HEK293 (cell line): ENCODE measurements at regions not wholly inside any gene's neighbourhood (a gene's known extent, or its start where the extent isn't known, plus 50 kb on each side); places are given as distances from the start of the nearest gene placed in this dataset.

Source experiments
- EGR2 ChIP-seq: fragments of 450-650 bp; formaldehyde crosslinking; IDR thresholded peaks from 2 replicates; pipeline ENCODE4 v1.5.1; 2016; ENCODE audit warnings: low read depth, missing biosample characterization, missing genetic modification characterization
- FEZF1 ChIP-seq: fragments of 450-650 bp; formaldehyde crosslinking; IDR thresholded peaks from 2 replicates; pipeline ENCODE4 v1.5.1; 2016; ENCODE audit warnings: missing biosample characterization, missing genetic modification characterization
- SP7 ChIP-seq: fragments of 450-650 bp; formaldehyde crosslinking; IDR thresholded peaks from 2 replicates; pipeline ENCODE4 v1.5.1; 2016; ENCODE audit warnings: missing biosample characterization, missing genetic modification characterization
- ZBTB48 ChIP-seq: fragments of 450-650 bp; formaldehyde crosslinking; IDR thresholded peaks from 2 replicates; pipeline ENCODE4 v1.5.1; 2016; ENCODE audit warnings: missing biosample characterization, missing genetic modification characterization
- ZEB2 ChIP-seq: fragments of 450-650 bp; formaldehyde crosslinking; IDR thresholded peaks from 2 replicates; pipeline ENCODE4 v1.5.1; 2016; ENCODE audit warnings: missing biosample characterization, missing genetic modification characterization
- ZNF24 ChIP-seq: fragments of 450-650 bp; formaldehyde crosslinking; IDR thresholded peaks from 2 replicates; pipeline ENCODE4 v1.5.1; 2016; ENCODE audit warnings: missing biosample characterization, missing genetic modification characterization
- ZNF335 ChIP-seq: fragments of 450-650 bp; formaldehyde crosslinking; conservative IDR thresholded peaks from 2 replicates; pipeline ENCODE4 v1.5.1; 2016; ENCODE audit warnings: missing biosample characterization, missing genetic modification characterization
- ZNF366 ChIP-seq: fragments of 450-650 bp; formaldehyde crosslinking; conservative IDR thresholded peaks from 2 replicates; pipeline ENCODE4 v1.5.1; 2016; ENCODE audit warnings: missing biosample characterization, missing genetic modification characterization
- ZNF404 ChIP-seq: fragments of 450-650 bp; formaldehyde crosslinking; IDR thresholded peaks from 2 replicates; pipeline ENCODE4 v1.5.1; 2017; ENCODE audit warnings: missing biosample characterization, missing genetic modification characterization
- ZNF426 ChIP-seq: fragments of 450-650 bp; formaldehyde crosslinking; IDR thresholded peaks from 2 replicates; pipeline ENCODE4 v1.5.1; 2017; ENCODE audit warnings: missing biosample characterization, missing genetic modification characterization, mild to moderate bottlenecking, inconsistent platforms, moderate library complexity
- ZNF629 ChIP-seq: fragments of 450-650 bp; formaldehyde crosslinking; IDR thresholded peaks from 2 replicates; pipeline ENCODE4 v1.5.1; 2017; ENCODE audit warnings: missing biosample characterization, missing genetic modification characterization
- ZNF677 ChIP-seq: fragments of 450-650 bp; IDR thresholded peaks from 2 replicates; pipeline ENCODE4 v1.5.0; 2018; ENCODE audit warnings: missing biosample characterization, mild to moderate bottlenecking, missing genetic modification characterization, moderate library complexity
- ZNF76 ChIP-seq: fragments of 450-650 bp; formaldehyde crosslinking; IDR thresholded peaks from 2 replicates; pipeline ENCODE4; 2016; ENCODE audit warnings: low read depth, missing biosample characterization, missing genetic modification characterization, borderline replicate concordance
- ZNF830 ChIP-seq: fragments of 450-650 bp; IDR thresholded peaks from 2 replicates; pipeline ENCODE4 v1.5.0; 2018; ENCODE audit warnings: missing biosample characterization, missing genetic modification characterization, low read depth, mild to moderate bottlenecking, moderate library complexity
- TF ChIP-seq, protein P1 (sequence below): fragments of 450-650 bp; formaldehyde crosslinking; IDR thresholded peaks from 2 replicates; pipeline ENCODE4 v1.5.1; 2016; ENCODE audit warnings: missing biosample characterization, missing genetic modification characterization, borderline replicate concordance
- TF ChIP-seq, protein P2 (sequence below): fragments of 450-650 bp; formaldehyde crosslinking; IDR thresholded peaks from 2 replicates; pipeline ENCODE4 v1.5.1; 2016; ENCODE audit warnings: missing biosample characterization, missing genetic modification characterization
- TF ChIP-seq, protein P3 (sequence below): fragments of 450-650 bp; IDR thresholded peaks from 2 replicates; pipeline ENCODE4 v1.5.1; 2018; ENCODE audit warnings: missing biosample characterization, mild to moderate bottlenecking, missing genetic modification characterization
- TF ChIP-seq, protein P4 (sequence below): fragments of 450-650 bp; formaldehyde crosslinking; IDR thresholded peaks from 2 replicates; pipeline ENCODE4 v1.5.1; 2016; ENCODE audit warnings: missing biosample characterization, missing genetic modification characterization, low read depth
- TF ChIP-seq, protein P5 (sequence below): fragments of 450-650 bp; formaldehyde crosslinking; optimal IDR thresholded peaks from 2 replicates; pipeline ENCODE3; 2016; ENCODE audit warnings: missing biosample characterization, mild to moderate bottlenecking, missing genetic modification characterization
- TF ChIP-seq, protein P6 (sequence below): fragments of 450-650 bp; formaldehyde crosslinking; conservative IDR thresholded peaks from 2 replicates; pipeline ENCODE4 v1.5.1; 2016; ENCODE audit warnings: low read depth, missing biosample characterization, missing genetic modification characterization
- TF ChIP-seq, protein P7 (sequence below): fragments of 450-650 bp; formaldehyde crosslinking; IDR thresholded peaks from 2 replicates; pipeline ENCODE4 v1.5.1; 2017; ENCODE audit warnings: missing biosample characterization, missing genetic modification characterization

DNA sequence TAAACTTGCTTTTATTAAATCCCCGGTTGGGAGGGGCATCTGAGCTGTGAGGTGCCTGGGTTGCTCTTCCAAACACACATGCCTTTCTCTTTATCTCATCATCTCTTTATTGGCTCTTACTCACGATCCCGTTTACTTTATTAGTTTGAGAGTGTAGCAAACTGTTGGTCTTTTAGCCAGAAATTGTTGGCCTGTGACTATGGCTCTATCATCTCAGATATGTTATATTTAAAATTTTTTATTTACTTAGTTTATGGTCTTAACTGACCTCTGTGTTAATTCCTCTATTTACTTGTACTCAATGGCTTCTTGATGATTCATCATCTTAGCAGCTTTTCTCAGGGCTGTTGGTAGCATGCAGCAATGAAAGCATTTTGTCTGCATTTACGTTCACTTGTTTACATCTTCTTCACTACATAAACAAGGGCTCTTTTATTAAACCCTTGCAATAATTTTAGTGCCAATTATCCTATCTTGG is 408.4 kb downstream of the HRH4 start (continued):
- TF ChIP-seq, protein P1, sequence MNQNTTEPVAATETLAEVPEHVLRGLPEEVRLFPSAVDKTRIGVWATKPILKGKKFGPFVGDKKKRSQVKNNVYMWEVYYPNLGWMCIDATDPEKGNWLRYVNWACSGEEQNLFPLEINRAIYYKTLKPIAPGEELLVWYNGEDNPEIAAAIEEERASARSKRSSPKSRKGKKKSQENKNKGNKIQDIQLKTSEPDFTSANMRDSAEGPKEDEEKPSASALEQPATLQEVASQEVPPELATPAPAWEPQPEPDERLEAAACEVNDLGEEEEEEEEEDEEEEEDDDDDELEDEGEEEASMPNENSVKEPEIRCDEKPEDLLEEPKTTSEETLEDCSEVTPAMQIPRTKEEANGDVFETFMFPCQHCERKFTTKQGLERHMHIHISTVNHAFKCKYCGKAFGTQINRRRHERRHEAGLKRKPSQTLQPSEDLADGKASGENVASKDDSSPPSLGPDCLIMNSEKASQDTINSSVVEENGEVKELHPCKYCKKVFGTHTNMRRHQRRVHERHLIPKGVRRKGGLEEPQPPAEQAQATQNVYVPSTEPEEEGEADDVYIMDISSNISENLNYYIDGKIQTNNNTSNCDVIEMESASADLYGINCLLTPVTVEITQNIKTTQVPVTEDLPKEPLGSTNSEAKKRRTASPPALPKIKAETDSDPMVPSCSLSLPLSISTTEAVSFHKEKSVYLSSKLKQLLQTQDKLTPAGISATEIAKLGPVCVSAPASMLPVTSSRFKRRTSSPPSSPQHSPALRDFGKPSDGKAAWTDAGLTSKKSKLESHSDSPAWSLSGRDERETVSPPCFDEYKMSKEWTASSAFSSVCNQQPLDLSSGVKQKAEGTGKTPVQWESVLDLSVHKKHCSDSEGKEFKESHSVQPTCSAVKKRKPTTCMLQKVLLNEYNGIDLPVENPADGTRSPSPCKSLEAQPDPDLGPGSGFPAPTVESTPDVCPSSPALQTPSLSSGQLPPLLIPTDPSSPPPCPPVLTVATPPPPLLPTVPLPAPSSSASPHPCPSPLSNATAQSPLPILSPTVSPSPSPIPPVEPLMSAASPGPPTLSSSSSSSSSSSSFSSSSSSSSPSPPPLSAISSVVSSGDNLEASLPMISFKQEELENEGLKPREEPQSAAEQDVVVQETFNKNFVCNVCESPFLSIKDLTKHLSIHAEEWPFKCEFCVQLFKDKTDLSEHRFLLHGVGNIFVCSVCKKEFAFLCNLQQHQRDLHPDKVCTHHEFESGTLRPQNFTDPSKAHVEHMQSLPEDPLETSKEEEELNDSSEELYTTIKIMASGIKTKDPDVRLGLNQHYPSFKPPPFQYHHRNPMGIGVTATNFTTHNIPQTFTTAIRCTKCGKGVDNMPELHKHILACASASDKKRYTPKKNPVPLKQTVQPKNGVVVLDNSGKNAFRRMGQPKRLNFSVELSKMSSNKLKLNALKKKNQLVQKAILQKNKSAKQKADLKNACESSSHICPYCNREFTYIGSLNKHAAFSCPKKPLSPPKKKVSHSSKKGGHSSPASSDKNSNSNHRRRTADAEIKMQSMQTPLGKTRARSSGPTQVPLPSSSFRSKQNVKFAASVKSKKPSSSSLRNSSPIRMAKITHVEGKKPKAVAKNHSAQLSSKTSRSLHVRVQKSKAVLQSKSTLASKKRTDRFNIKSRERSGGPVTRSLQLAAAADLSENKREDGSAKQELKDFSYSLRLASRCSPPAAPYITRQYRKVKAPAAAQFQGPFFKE = no peak
- TF ChIP-seq, protein P2, sequence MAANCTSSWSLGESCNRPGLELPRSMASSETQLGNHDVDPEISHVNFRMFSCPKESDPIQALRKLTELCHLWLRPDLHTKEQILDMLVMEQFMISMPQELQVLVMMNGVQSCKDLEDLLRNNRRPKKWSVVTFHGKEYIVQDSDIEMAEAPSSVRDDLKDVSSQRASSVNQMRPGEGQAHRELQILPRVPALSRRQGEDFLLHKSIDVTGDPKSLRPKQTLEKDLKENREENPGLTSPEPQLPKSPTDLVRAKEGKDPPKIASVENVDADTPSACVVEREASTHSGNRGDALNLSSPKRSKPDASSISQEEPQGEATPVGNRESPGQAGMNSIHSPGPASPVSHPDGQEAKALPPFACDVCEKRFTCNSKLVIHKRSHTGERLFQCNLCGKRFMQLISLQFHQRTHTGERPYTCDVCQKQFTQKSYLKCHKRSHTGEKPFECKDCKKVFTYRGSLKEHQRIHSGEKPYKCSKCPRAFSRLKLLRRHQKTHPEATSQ (tag by site-specific recombination) = no peak
- TF ChIP-seq, protein P3, sequence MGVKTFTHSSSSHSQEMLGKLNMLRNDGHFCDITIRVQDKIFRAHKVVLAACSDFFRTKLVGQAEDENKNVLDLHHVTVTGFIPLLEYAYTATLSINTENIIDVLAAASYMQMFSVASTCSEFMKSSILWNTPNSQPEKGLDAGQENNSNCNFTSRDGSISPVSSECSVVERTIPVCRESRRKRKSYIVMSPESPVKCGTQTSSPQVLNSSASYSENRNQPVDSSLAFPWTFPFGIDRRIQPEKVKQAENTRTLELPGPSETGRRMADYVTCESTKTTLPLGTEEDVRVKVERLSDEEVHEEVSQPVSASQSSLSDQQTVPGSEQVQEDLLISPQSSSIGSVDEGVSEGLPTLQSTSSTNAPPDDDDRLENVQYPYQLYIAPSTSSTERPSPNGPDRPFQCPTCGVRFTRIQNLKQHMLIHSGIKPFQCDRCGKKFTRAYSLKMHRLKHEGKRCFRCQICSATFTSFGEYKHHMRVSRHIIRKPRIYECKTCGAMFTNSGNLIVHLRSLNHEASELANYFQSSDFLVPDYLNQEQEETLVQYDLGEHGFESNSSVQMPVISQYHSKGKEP = peak; percentile 73; the same call in 1 of the 2 replicates
- TF ChIP-seq ZNF335 (tag by site-specific recombination) (peak; percentile 30; the same call in 1 of the 2 replicates), ZNF24 (tag by site-specific recombination) (no peak), ZNF426 (no peak), ZEB2 (tag by site-specific recombination) (no peak), ZNF366 (tag by site-specific recombination) (0 out of 2 replicates have a peak, but pooled peaks have one; percentile 11), ZNF76 (tag by site-specific recombination) (no peak), ZNF629 (no peak), EGR2 (tag by site-specific recombination) (no peak), ZNF677 (tag by site-specific recombination) (no peak), ZBTB48 (tag by site-specific recombination) (no peak), ZNF404 (tag by site-specific recombination) (no peak), SP7 (tag by site-specific recombination) (no peak), FEZF1 (tag by site-specific recombination) (peak; percentile 82), ZNF830 (no peak)
- TF ChIP-seq, protein P4, sequence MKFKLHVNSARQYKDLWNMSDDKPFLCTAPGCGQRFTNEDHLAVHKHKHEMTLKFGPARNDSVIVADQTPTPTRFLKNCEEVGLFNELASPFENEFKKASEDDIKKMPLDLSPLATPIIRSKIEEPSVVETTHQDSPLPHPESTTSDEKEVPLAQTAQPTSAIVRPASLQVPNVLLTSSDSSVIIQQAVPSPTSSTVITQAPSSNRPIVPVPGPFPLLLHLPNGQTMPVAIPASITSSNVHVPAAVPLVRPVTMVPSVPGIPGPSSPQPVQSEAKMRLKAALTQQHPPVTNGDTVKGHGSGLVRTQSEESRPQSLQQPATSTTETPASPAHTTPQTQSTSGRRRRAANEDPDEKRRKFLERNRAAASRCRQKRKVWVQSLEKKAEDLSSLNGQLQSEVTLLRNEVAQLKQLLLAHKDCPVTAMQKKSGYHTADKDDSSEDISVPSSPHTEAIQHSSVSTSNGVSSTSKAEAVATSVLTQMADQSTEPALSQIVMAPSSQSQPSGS (tag by site-specific recombination) = 0 out of 2 replicates have a peak, but pooled peaks have one; percentile 4
- TF ChIP-seq, protein P5, sequence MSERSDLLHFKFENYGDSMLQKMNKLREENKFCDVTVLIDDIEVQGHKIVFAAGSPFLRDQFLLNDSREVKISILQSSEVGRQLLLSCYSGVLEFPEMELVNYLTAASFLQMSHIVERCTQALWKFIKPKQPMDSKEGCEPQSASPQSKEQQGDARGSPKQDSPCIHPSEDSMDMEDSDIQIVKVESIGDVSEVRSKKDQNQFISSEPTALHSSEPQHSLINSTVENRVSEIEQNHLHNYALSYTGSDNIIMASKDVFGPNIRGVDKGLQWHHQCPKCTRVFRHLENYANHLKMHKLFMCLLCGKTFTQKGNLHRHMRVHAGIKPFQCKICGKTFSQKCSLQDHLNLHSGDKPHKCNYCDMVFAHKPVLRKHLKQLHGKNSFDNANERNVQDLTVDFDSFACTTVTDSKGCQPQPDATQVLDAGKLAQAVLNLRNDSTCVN (tag by site-specific recombination) = no peak
- TF ChIP-seq, protein P6, sequence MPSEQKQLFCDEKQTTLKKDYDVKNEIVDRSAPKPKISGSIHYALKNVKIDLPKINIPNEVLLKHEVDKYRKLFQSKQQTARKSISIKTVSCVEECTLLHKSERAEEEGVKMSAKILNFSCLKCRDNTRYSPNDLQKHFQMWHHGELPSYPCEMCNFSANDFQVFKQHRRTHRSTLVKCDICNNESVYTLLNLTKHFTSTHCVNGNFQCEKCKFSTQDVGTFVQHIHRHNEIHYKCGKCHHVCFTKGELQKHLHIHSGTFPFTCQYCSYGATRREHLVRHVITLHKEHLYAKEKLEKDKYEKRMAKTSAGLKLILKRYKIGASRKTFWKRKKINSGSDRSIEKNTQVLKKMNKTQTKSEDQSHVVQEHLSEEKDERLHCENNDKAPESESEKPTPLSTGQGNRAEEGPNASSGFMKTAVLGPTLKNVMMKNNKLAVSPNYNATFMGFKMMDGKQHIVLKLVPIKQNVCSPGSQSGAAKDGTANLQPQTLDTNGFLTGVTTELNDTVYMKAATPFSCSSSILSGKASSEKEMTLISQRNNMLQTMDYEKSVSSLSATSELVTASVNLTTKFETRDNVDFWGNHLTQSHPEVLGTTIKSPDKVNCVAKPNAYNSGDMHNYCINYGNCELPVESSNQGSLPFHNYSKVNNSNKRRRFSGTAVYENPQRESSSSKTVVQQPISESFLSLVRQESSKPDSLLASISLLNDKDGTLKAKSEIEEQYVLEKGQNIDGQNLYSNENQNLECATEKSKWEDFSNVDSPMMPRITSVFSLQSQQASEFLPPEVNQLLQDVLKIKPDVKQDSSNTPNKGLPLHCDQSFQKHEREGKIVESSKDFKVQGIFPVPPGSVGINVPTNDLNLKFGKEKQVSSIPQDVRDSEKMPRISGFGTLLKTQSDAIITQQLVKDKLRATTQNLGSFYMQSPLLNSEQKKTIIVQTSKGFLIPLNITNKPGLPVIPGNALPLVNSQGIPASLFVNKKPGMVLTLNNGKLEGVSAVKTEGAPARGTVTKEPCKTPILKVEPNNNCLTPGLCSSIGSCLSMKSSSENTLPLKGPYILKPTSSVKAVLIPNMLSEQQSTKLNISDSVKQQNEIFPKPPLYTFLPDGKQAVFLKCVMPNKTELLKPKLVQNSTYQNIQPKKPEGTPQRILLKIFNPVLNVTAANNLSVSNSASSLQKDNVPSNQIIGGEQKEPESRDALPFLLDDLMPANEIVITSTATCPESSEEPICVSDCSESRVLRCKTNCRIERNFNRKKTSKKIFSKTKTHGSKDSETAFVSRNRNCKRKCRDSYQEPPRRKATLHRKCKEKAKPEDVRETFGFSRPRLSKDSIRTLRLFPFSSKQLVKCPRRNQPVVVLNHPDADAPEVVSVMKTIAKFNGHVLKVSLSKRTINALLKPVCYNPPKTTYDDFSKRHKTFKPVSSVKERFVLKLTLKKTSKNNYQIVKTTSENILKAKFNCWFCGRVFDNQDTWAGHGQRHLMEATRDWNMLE (tag by site-specific recombination) = no peak
- TF ChIP-seq, protein P7, sequence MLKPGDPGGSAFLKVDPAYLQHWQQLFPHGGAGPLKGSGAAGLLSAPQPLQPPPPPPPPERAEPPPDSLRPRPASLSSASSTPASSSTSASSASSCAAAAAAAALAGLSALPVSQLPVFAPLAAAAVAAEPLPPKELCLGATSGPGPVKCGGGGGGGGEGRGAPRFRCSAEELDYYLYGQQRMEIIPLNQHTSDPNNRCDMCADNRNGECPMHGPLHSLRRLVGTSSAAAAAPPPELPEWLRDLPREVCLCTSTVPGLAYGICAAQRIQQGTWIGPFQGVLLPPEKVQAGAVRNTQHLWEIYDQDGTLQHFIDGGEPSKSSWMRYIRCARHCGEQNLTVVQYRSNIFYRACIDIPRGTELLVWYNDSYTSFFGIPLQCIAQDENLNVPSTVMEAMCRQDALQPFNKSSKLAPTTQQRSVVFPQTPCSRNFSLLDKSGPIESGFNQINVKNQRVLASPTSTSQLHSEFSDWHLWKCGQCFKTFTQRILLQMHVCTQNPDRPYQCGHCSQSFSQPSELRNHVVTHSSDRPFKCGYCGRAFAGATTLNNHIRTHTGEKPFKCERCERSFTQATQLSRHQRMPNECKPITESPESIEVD (tag by site-specific recombination) = peak; percentile 24; the same call in 1 of the 2 replicates
